B cell (primary cell): ENCODE measurements at regions not wholly inside any gene's neighbourhood (a gene's known extent, or its start where the extent isn't known, plus 50 kb on each side); places are given as distances from the start of the nearest gene placed in this dataset.

ENCODE experiments used
- ATAC-seq: fragments of 200-7000 bp; cut with Tn5 transposase; one replicate; pipeline ENCODE4 v1.10.0; 2021; ENCODE audit warnings: low read depth, mild to moderate bottlenecking, moderate number of reproducible peaks, moderate library complexity
- CTCF ChIA-PET: fragments of 350-600 bp; sonication (Branson Sonifier 250); formaldehyde crosslinking; loops from one replicate; lab custom pipeline; 2021; ENCODE audit warnings: antibody characterized with exemption, inconsistent platforms; lab: Charles Lee
- POLR2A ChIA-PET: fragments of 350-600 bp; sonication (Branson Sonifier 250); formaldehyde crosslinking; loops from one replicate; lab custom pipeline; 2021; ENCODE audit warnings: antibody characterized with exemption; lab: Charles Lee
- DNase-seq: peaks from one replicate; pipeline ENCODE4 v3.0.0; 2013
- H2AFZ ChIP-seq: 2 replicates; pipeline ENCODE4 v1.6.1; 2012; ENCODE audit warnings: mild to moderate bottlenecking, low read depth, low read length; ENCODE audit not compliant: insufficient read depth, poor library complexity, severe bottlenecking
- H3K27ac ChIP-seq, 2 donors: 1 replicate in 1 of 2; 2 replicates in 1 of 2; pipeline ENCODE4 v1.5.1; 2012 to 2013; ENCODE audit warnings: low read length in 2 of 2, mild to moderate bottlenecking in 2 of 2, moderate library complexity in 1 of 2
- H3K27me3 ChIP-seq, 4 experiments: fragments of 200-600 bp in 1 of 4; sonication (generic) in 1 of 4; replicated peaks in 1 of 4; 1 replicate in 2 of 4; 2 replicates in 2 of 4; pipeline versions ENCODE4 v1.6.1 to v1.7.0; 2013 to 2016; ENCODE audit warnings: low read length in 3 of 4, mild to moderate bottlenecking in 2 of 4, mixed read lengths in 1 of 4, moderate library complexity in 1 of 4; ENCODE audit not compliant: insufficient read depth in 4 of 4, control insufficient read depth in 3 of 4; ENCODE audit errors: control extremely low read depth in 1 of 4
- H3K36me3 ChIP-seq, 2 experiments: replicated peaks in 1 of 2; 1 replicate in 1 of 2; 2 replicates in 1 of 2; pipeline versions ENCODE4 v1.6.1 to v1.7.1; 2013; ENCODE audit warnings: low read length in 1 of 2; ENCODE audit not compliant: insufficient read depth in 2 of 2, control insufficient read depth in 1 of 2; ENCODE audit errors: control extremely low read depth in 1 of 2, extremely low read depth in 1 of 2
- H3K4me1 ChIP-seq, 2 donors: fragments of 200-600 bp in 1 of 2; sonication (generic) in 1 of 2; 1 replicate in 1 of 2; 2 replicates in 1 of 2; pipeline versions ENCODE4 v1.5.1 to v1.6.1; 2013 to 2017; ENCODE audit warnings: low read length in 2 of 2; ENCODE audit not compliant: control insufficient read depth in 2 of 2, insufficient read depth in 2 of 2
- H3K4me2 ChIP-seq: replicated peaks from 2 replicates; pipeline ENCODE3; 2012; ENCODE audit warnings: mild to moderate bottlenecking, low read depth, low read length; ENCODE audit not compliant: poor library complexity, severe bottlenecking
- H3K4me3 ChIP-seq, 5 experiments: fragments of 200-600 bp in 1 of 5; sonication (generic) in 1 of 5; 1 replicate in 3 of 5; 2 replicates in 2 of 5; pipeline versions ENCODE4 v1.5.1 to v1.7.0; 2011 to 2016; ENCODE audit warnings: low read length in 4 of 5, mild to moderate bottlenecking in 4 of 5, low read depth in 2 of 5, control low read depth in 1 of 5, moderate library complexity in 1 of 5; ENCODE audit not compliant: insufficient read depth in 1 of 5; ENCODE audit errors: control extremely low read depth in 1 of 5, extremely low read depth in 1 of 5
- H3K79me2 ChIP-seq: fragments of 200-600 bp; sonication (generic); one replicate; pipeline ENCODE4 v1.6.0; 2016; ENCODE audit warnings: low read length; ENCODE audit not compliant: control insufficient read depth, insufficient read depth
- H3K9ac ChIP-seq: fragments of 200-600 bp; sonication (generic); 2 replicates; pipeline ENCODE4 v1.6.1; 2017; ENCODE audit warnings: mild to moderate bottlenecking, low read length, moderate library complexity
- H3K9me3 ChIP-seq, 3 donors: one replicate each; pipeline versions ENCODE4 v1.6.1 to v1.7.1; 2013; ENCODE audit warnings: low read length in 2 of 3; ENCODE audit not compliant: control insufficient read depth in 2 of 3, insufficient read depth in 1 of 3; ENCODE audit errors: control extremely low read depth in 1 of 3
- H4K20me1 ChIP-seq: 2 replicates; pipeline ENCODE4 v1.6.0; 2012; ENCODE audit warnings: mild to moderate bottlenecking, low read length; ENCODE audit not compliant: insufficient read depth, control insufficient read depth, poor library complexity, severe bottlenecking
- H3K27ac Mint-ChIP-seq: one replicate; pipeline ENCODE4 v1.8.0; 2021; ENCODE audit warnings: mixed read lengths
- H3K27me3 Mint-ChIP-seq: one replicate; pipeline ENCODE4 v1.8.0; 2021; ENCODE audit warnings: mixed read lengths
- H3K4me1 Mint-ChIP-seq: one replicate; pipeline ENCODE4 v1.8.0; 2021; ENCODE audit warnings: mixed read lengths
- H3K4me3 Mint-ChIP-seq: one replicate; pipeline ENCODE4 v1.8.0; 2021; ENCODE audit warnings: mixed read lengths
- H3K9me3 Mint-ChIP-seq: one replicate; pipeline ENCODE4 v1.8.0; 2022; ENCODE audit warnings: mixed read lengths; ENCODE audit not compliant: insufficient read depth
- EZH2 ChIP-seq: IDR thresholded peaks from 2 replicates; pipeline ENCODE4 v1.6.1; 2012; ENCODE audit warnings: borderline replicate concordance, low read depth, mild to moderate bottlenecking, moderate library complexity, low read length; ENCODE audit not compliant: insufficient read depth, poor library complexity, severe bottlenecking
- WGBS: methylation state at CpG from one replicate; pipeline ENCODE4 v1.1.5; 2013; ENCODE audit warnings: missing lambda C conversion rate; ENCODE audit not compliant: insufficient coverage; 5-methylcytosine and 5-hydroxymethylcytosine counted together
- intact Hi-C: fragments of 100-400 bp; cut with micrococcal nuclease; formaldehyde crosslinking; loops from one replicate; pipeline ENCODE4 v1.10.0; 2022
- TF ChIP-seq, protein P1 (sequence below): fragments of 200-600 bp; IDR thresholded peaks from one replicate; pipeline ENCODE4 v1.8.0; 2022; ENCODE audit warnings: antibody characterized with exemption, mild to moderate bottlenecking

DNA sequence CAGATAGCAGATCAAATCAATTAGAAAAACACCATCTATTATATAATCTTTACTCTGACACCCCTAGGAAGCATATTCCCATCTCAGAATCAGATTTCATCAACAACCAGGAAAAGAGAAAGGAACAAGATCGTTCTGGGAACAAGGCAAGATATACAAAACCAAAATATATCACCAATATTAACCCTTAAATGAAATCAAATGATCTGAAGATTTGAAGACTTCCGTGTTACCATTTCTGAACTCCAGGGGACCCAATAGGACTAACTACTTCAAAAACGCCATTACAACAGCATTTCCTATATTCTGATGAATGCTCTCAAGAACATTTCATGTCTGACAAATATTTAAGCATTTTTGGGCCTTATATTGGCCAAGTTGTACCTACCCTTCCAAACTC lies 624.2 kb upstream of the ZFHX3 start:
- TF ChIP-seq, protein P1, sequence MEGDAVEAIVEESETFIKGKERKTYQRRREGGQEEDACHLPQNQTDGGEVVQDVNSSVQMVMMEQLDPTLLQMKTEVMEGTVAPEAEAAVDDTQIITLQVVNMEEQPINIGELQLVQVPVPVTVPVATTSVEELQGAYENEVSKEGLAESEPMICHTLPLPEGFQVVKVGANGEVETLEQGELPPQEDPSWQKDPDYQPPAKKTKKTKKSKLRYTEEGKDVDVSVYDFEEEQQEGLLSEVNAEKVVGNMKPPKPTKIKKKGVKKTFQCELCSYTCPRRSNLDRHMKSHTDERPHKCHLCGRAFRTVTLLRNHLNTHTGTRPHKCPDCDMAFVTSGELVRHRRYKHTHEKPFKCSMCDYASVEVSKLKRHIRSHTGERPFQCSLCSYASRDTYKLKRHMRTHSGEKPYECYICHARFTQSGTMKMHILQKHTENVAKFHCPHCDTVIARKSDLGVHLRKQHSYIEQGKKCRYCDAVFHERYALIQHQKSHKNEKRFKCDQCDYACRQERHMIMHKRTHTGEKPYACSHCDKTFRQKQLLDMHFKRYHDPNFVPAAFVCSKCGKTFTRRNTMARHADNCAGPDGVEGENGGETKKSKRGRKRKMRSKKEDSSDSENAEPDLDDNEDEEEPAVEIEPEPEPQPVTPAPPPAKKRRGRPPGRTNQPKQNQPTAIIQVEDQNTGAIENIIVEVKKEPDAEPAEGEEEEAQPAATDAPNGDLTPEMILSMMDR: no peak
- no peak for TF ChIP-seq EZH2

DNA sequence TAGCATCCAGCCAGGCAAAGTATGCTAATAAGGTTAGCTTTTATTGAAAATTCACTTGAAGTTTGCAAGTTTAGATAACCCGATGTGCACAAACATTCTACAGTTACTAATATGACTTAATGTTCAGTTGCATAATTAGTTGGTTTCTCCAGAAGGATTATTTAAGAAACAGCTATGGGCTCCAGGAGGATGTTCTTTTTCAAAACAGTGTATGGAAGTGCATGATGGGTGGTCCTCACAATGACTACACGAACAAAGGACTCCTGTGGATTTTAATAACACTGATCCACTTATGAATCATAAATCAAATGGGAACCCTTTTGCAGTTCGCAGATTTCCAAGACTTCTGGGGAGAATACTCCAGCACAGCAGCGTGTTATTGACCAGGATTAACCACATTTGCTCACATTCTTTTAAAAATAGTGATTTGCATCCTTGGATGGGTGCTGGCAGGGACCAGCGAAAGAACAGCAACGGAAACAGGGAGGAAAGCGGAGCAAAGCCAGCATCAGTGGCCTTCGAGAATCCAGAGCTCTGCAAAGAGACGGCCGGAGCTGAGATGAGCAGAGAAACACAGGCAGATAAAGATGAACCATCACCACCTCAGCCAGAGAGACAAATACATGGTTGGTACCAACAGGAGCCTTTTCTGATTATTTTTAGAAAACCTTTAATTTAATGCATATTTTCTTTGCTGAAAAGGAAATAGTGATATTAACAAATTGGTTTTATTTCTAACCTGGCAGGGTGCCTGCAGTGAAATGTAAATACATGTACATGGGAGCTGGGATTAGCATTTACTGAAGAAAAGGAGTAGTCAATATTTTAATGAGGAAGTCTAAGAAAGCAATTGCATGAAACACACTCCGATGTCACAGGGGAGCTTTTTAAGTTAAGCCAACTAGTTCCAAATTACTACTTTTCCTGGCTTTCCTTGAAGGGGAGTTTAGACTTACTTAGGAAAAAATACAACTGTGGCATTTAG lies 623.2 kb upstream of the ZFHX3 start:
- Histone ChIP-seq H3K27me3 (no peaks in the 10 kb centered on the region), H3K4me1 (no peaks in the 10 kb centered on the region), H3K9ac (no peak overlapping the region), H2AFZ (no peak overlapping the region), H3K9me3 (no peaks in the 10 kb centered on the region), H3K27ac (no peak overlapping the region), H4K20me1 (no peaks in the 10 kb centered on the region), H3K36me3 (no peaks in the 10 kb centered on the region), H3K4me2 (no peak overlapping the region), H3K4me3 (no peak overlapping the region), H3K79me2 (no peaks in the 10 kb centered on the region)
- Mint-ChIP-seq H3K4me3 (no peak overlapping the region), H3K4me1 (no peaks in the 10 kb centered on the region), H3K27me3 (peaks cover 5% of the 10 kb centered on the region), H3K9me3 (no peaks in the 10 kb centered on the region), H3K27ac (no peak overlapping the region)
- ChIA-PET POLR2A (no interaction called here), CTCF (no interaction called here)
- TF ChIP-seq EZH2: no peak
- TF ChIP-seq, protein P1: no peak
- DNase-seq (no peak), ATAC-seq (no peak)
- intact Hi-C loops: no loop called here
- WGBS: 8% methylated on average over 2 of the region's 11 CpGs

More for the DNA sequence above, 624.2 kb upstream of the ZFHX3 start:
- WGBS: 40% methylated on average over 2 of the region's 3 CpGs
- Mint-ChIP-seq H3K27ac (no peak overlapping the region), H3K9me3 (no peaks in the 10 kb centered on the region), H3K27me3 (peaks cover 5% of the 10 kb centered on the region), H3K4me3 (no peak overlapping the region), H3K4me1 (no peaks in the 10 kb centered on the region)
- no peaks in the 10 kb centered on the region for H4K20me1 ChIP-seq
- CTCF ChIA-PET: no interaction called here
- POLR2A ChIA-PET: no interaction called here
- no peak overlapping the region for H3K27ac ChIP-seq
- no peaks in the 10 kb centered on the region for H3K4me1 ChIP-seq
- intact Hi-C loops: no loop called here
- H3K36me3 ChIP-seq: no peaks in the 10 kb centered on the region
- H2AFZ ChIP-seq: no peak overlapping the region
- no peaks in the 10 kb centered on the region for H3K79me2 ChIP-seq
- H3K9me3 ChIP-seq: no peaks in the 10 kb centered on the region
- no peaks in the 10 kb centered on the region for H3K27me3 ChIP-seq
- no peak overlapping the region for H3K9ac ChIP-seq
- DNase-seq (no peak), ATAC-seq (no peak)
- no peak overlapping the region for H3K4me3 ChIP-seq
- no peak overlapping the region for H3K4me2 ChIP-seq
